Stimulated activated CD4-positive, alpha-beta T cell treated with anti-CD3 and anti-CD28 coated beads, Interleukin-4, amount 100 ng/mL, for 4 hours (primary cell): ENCODE measurements at regions not wholly inside any gene's neighbourhood (a gene's known extent, or its start where the extent isn't known, plus 50 kb on each side); places are given as distances from the start of the nearest gene placed in this dataset.
"Not testable (repeated sequence)": the region's sequence is repeated elsewhere in the genome, so short reads cannot be mapped to it uniquely, and the experiment has no call there.

Experiments
- DNase-seq, 2 experiments: peaks; one replicate each; pipeline ENCODE4 v3.0.0-alpha.2; 2020

- DNase-seq: no peak
Observed at GRCh38 chr1:143694085-143694484, 277.7 kb downstream of the FAM72C start.

- no peak for DNase-seq
Observed at GRCh38 chr1:143691971-143692529, 279.7 kb downstream of the FAM72C start.

GRCh38 chr1:143691400-143691891 is 280.3 kb downstream of the FAM72C start:
- no peak for DNase-seq

- no peak for DNase-seq
Observed at GRCh38 chr1:143689781-143690180, 282.0 kb downstream of the FAM72C start.

GRCh38 chr1:143680304-143680703 is 291.5 kb downstream of the FAM72C start:
- DNase-seq: no peak

- no peak for DNase-seq
Observed at GRCh38 chr1:143672983-143673382, 298.8 kb downstream of the FAM72C start.

GRCh38 chr1:143667730-143668129 is 304.1 kb downstream of the FAM72C start:
- no peak for DNase-seq

- no peak for DNase-seq
Observed at GRCh38 chr1:143666851-143667250, 304.9 kb downstream of the FAM72C start.

GRCh38 chr1:143665606-143666005 is 306.2 kb downstream of the FAM72C start:
- DNase-seq: no peak

- DNase-seq: not testable (repeated sequence)
Observed at GRCh38 chr1:143663056-143663455, 308.7 kb downstream of the FAM72C start.

- DNase-seq: no peak
Observed at GRCh38 chr1:143661418-143662101, 310.2 kb downstream of the FAM72C start.

- DNase-seq: no peak
Observed at GRCh38 chr1:143660354-143660941, 311.3 kb downstream of the FAM72C start.

GRCh38 chr1:143653429-143653802 is 318.4 kb downstream of the FAM72C start:
- no peak for DNase-seq

- DNase-seq: no peak
Observed at GRCh38 chr1:143652744-143653428, 318.9 kb downstream of the FAM72C start.

- no peak for DNase-seq
Observed at GRCh38 chr1:143652187-143652586, 319.6 kb downstream of the FAM72C start.

GRCh38 chr1:143651350-143651992 is 320.3 kb downstream of the FAM72C start:
- DNase-seq: no peak

GRCh38 chr1:143644035-143644434 is 327.8 kb downstream of the FAM72C start:
- DNase-seq: not testable (repeated sequence)

- DNase-seq: no peak
Observed at GRCh38 chr1:143643148-143643885, 328.5 kb downstream of the FAM72C start.

GRCh38 chr1:143625886-143626285 is 345.9 kb downstream of the FAM72C start:
- DNase-seq: no peak

GRCh38 chr1:143619851-143620250 is 351.9 kb downstream of the FAM72C start:
- DNase-seq: no peak

GRCh38 chr1:143611159-143611558 is 360.6 kb downstream of the FAM72C start:
- no peak for DNase-seq

GRCh38 chr1:143610196-143610595 is 361.6 kb downstream of the FAM72C start:
- no peak for DNase-seq
